ENCODE measurements at regions not wholly inside any gene's neighbourhood (a gene's known extent, or its start where the extent isn't known, plus 50 kb on each side); places are given as distances from the start of the nearest gene placed in this dataset.

GRCh38 chr10:58897708-58898107 is 278.7 kb upstream of the PHYHIPL start:
- TF ChIP-seq EP300 (IDR thresholded peaks at IDR 0.05) (no peak), POLR2A (IDR thresholded peaks at IDR 0.05) (no peak), CTCF (IDR thresholded peaks at IDR 0.05) (no peak), POLR2AphosphoS5 (IDR thresholded peaks at IDR 0.05) (no peak)
- no peaks in the 10 kb centered on the region for H3K36me3 ChIP-seq
- no peaks in the 10 kb centered on the region for H3K27me3 ChIP-seq
- H3K9me3 ChIP-seq = no peaks in the 10 kb centered on the region
- H3K4me3 ChIP-seq = no peak overlapping the region
- intact Hi-C loops (cut with DNase I; ENCODE audit: low total_unique reads) = no loop called here
- no peak overlapping the region for H3K27ac ChIP-seq
- no peak for DNase-seq
- no peaks in the 10 kb centered on the region for H3K4me1 ChIP-seq

- DNase-seq = no peak
- no peak overlapping the region for H3K27ac ChIP-seq
- no peaks in the 10 kb centered on the region for H3K4me1 ChIP-seq
- intact Hi-C loops (cut with DNase I; ENCODE audit: low total_unique reads) = no loop called here
- no peaks in the 10 kb centered on the region for H3K36me3 ChIP-seq
- no peak overlapping the region for H3K4me3 ChIP-seq
- H3K9me3 ChIP-seq = no peaks in the 10 kb centered on the region
- TF ChIP-seq CTCF (IDR thresholded peaks at IDR 0.05) = no peak
- TF ChIP-seq POLR2AphosphoS5 (IDR thresholded peaks at IDR 0.05) = no peak
- no peak for TF ChIP-seq POLR2A (IDR thresholded peaks at IDR 0.05)
- no peak for TF ChIP-seq EP300 (IDR thresholded peaks at IDR 0.05)
- H3K27me3 ChIP-seq = no peaks in the 10 kb centered on the region
- WGBS, 5 donors = 61 to 76% (median 63%) methylated on average over 5 of the region's 5 CpGs
These were observed 277.4 kb upstream of the PHYHIPL start for GRCh38 chr10:58898854-58899573.

GRCh38 chr10:58901092-58901646 is 275.3 kb upstream of the PHYHIPL start:
- DNase-seq = no peak
- H3K27me3 ChIP-seq = no peaks in the 10 kb centered on the region
- H3K9me3 ChIP-seq = no peaks in the 10 kb centered on the region
- no peaks in the 10 kb centered on the region for H3K36me3 ChIP-seq
- 59 to 79% (median 72%) methylated on average over 2 of the region's 2 CpGs for WGBS, 5 donors
- no peak overlapping the region for H3K4me3 ChIP-seq
- H3K4me1 ChIP-seq = no peaks in the 10 kb centered on the region
- intact Hi-C loops (cut with DNase I; ENCODE audit: low total_unique reads) = no loop called here
- TF ChIP-seq POLR2AphosphoS5 (IDR thresholded peaks at IDR 0.05) (no peak), EP300 (IDR thresholded peaks at IDR 0.05) (no peak), CTCF (IDR thresholded peaks at IDR 0.05) (no peak), POLR2A (IDR thresholded peaks at IDR 0.05) (no peak)
- H3K27ac ChIP-seq = no peak overlapping the region

- H3K36me3 ChIP-seq = no peaks in the 10 kb centered on the region
- no peaks in the 10 kb centered on the region for H3K27me3 ChIP-seq
- no peak overlapping the region for H3K4me3 ChIP-seq
- H3K4me1 ChIP-seq = no peaks in the 10 kb centered on the region
- H3K27ac ChIP-seq = no peak overlapping the region
- WGBS, 5 donors = 86 to 98% (median 92%) methylated on average over 1 of the region's 1 CpG
- TF ChIP-seq POLR2AphosphoS5 (IDR thresholded peaks at IDR 0.05) (no peak), EP300 (IDR thresholded peaks at IDR 0.05) (no peak), CTCF (IDR thresholded peaks at IDR 0.05) (no peak), POLR2A (IDR thresholded peaks at IDR 0.05) (no peak)
- DNase-seq = no peak
- intact Hi-C loops (cut with DNase I; ENCODE audit: low total_unique reads) = no loop called here
- H3K9me3 ChIP-seq = no peaks in the 10 kb centered on the region
These were observed 273.4 kb upstream of the PHYHIPL start for GRCh38 chr10:58903071-58903470.
